ENCODE measurements at regions not wholly inside any gene's neighbourhood (a gene's known extent, or its start where the extent isn't known, plus 50 kb on each side); places are given as distances from the start of the nearest gene placed in this dataset.

DNA sequence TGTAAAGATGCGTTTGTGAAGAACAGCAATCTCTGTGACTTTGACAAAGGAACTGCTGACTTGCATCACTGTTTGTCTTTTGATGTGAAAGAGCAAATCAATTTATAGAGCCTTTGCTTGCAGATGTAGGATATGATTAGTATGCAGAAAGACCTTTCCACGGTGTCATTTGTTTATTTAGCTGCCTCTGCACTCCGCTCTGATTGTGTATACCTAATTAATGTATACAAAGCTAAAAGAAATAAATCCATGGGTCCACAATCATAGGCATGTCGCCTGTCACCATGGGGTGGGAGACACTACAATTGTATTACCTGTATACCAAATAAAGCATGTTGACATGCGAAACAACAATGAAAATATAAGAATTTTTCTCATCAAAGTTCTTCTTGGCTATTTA, 410.7 kb downstream of the MZT1 start:
- DNase-seq, result no peak

DNA sequence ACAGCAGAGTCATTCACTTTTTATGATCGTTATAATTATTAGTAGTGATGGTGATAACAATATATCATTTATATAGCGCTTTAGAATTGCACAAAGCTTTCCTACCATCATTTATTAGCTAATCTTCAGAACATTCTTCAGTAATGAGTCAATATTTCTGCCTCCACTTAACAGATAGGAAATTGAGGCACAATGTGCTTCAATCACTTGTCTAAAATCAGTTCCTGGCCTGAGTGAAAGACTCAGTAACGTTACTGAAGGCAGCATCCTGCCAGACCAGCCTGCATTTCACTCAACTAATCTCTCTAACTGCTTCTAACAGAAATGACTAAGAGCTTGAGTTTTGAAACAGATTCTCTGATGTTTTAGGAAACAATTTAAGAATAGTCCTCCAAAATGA, 412.1 kb downstream of the MZT1 start:
- no peak for DNase-seq

DNA sequence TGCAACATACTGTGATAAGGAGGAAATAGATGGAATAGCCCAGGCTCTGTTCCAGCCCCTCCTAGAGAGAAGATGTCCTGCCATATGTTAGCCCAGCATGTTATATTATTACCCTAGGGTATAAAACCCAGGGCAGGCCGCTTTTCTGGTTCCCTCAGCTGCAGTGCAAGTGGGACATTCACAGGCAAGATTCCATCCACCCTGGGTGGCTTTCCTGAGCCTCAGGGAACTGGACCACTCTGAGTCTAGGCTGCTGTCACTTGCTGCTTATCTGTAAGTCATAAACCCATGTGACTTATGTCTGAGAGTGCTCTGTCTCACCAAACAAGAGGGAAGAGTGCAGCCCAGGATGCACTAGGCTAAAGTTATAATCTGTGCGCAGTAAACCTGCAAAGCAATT, 413.2 kb downstream of the MZT1 start:
- no peak for DNase-seq

DNA sequence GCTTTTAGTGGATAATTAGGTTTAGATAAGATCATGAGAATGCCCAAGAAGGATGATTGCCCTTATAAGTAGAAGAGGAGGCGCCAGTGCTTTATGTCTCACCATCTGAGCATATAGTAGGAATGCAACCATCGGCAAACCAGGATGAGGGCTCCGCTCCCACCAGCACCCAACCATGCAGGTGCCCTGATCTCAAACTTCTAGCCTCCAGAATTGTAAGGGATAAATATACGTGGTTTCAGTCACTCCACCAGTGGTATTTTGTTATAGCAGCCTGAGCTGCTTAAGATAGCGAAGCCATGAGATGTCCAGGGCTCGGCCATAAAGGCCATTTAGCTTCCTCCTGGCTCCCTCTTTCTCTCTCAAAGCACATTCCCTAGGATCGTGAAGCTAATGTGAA, 413.9 kb downstream of the MZT1 start:
- no peak for DNase-seq

DNA sequence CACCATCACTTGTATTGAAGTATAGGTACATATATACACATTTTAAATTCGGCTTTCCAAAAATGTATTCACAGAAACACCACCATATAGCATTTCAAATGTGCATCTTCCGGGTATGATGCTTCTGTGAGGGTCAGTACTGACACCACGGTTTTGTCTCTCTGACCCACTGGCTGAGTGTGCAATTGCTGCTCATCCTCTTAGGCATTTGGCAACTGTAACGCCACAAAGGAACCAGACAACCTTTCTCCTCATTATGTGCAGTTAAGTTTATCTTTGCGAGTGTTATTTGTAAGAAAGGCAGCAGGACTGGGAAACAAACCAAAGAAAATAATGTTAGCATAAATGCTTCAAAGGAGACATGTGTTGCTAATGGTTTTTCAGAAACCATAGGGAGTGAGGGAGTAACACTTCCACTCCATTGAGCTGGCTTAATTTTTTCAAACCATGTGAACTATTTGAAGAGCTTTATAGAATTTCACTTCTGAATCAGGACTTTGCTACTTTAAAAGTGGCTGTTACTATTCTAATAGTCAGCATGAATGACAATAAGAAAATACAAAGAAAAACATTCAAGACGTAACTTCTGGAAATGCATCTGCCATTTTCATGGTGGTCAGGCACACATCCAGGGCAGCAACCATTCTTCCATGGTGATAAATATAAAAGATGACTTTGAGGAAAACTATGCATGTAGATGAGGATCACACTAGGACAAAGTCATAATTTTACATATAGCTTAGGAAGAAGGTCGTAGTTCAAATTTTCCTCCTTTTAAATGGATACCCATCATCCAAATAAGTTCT, 423.3 kb downstream of the MZT1 start:
- DNase-seq, result no peak

DNA sequence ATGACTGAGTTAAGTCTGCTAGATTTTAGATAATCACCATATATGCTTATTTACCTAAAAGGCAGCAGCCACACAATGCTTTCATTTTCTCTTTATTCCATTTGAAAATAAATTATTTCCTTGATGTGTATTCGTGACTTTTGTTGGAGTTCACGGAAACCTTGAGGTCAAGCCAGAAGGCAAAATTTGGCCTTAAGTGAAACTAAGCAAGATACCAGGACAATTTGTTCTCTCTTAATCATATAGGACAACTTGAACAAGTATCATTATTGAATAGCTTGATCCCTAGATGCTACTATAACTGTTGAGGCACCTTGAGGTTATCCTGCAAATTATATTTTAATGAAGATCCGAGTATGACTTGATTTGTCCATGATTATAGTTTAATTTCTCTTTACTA, 429.2 kb upstream of the DACH1 start:
- no peak for DNase-seq

DNA sequence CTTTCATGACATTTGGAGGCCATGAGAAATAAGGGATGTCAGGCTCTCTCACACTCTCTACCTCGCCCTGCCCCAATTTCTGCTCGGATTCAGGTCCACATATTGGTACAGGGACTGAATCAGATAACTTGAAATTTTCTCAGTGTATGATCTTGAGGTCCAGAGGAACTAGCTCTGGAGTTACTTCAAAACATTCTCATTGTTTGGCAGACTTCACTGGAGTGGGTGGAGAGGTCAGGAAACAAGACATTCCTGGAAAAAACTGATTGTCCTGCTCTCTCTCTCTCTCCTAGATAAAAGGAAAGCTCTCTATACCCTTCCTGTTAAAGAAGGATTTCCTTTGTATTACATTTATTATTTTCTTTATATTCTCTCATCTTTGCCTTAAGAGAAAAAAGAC, 428.1 kb upstream of the DACH1 start:
- DNase-seq, result no peak

DNA sequence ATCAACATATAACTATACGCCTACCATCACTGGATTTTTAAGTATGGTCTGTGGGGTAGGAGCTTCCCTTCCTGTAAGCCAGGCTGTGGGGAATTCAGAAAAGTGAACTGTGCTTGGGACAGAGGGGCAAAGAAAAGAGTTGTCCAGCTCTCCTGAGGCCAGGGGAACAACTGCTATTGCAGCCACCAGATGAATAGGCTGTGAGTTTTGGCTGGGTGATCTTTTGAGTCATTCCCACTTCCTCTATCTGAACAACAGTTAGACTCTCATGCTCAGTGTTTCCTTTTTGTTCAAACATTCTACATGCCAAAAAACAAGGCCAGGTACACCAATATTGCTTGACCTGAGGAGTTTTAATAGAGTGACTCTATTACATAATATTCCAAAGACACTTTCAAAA, 426.2 kb upstream of the DACH1 start:
- no peak for DNase-seq

DNA sequence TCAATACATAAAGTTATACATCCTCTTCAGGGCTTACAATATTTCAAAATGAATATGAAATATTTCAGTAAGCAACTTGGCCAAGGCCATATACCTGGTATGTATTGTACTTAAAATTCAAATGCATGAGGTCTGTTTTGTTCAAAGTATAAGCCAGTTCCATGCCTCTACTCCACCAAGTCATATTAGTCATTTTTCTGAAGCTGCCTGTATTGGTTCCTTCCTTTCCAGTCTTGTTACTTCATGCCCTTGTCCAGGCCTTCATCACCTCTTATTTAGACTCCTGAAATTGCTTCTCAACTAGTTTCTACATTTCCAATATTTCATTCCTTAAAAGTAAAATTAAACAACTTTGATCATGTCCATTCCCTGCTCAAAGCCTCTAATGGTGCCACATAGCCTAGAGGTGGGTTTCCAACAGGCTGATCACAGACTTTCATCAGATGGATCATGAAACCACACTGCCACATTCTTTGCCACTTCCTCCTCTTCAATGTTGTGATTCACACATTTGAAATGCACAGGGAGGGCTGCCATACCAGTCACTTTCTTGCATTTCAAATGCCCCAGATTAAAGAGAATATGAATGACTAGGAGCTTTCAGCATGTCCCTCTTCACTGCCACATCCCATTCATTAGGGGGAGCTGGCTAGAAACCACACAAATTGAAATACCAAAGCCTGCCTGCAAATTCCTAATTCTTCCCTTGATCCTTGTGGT, 424.1 kb upstream of the DACH1 start:
- DNase-seq, result no peak

DNA sequence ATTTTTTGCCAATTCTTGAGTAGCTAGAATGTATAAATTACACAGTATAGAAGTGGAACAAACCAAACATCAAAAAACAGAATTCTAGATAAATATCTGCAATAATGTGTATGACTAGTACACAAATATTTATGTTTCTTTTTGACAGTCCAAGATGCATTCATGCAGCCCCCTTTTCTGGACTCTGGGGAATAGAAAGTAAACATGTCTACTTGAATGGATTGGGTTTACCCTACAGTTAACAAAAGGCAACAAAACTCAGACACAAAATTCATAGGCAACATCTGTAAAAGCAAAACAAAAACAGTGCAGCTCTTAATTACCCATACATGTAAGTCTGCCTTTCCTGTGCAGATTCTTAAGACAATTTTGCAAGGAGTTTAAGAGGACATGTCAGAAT, 419.4 kb upstream of the DACH1 start:
- no peak for DNase-seq

DNA sequence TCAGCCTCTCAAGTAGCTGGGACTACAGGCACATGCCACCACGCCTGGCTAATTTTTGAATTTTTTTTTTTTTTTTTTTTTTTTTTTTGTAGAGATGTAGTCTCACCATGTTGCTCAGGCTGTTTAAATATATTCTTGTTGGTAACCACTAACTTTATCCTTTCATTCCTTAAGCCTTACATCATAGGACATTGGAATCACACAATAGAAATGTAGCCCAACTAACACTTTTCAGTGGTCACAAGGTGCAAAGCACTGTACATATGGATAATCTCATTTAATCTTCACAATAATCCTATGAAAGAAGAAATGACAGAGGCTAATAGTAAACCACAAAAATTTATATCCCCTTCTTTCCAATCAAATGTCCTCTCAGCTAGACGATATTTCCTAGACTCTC, 417.8 kb upstream of the DACH1 start:
- no peak for DNase-seq

DNA sequence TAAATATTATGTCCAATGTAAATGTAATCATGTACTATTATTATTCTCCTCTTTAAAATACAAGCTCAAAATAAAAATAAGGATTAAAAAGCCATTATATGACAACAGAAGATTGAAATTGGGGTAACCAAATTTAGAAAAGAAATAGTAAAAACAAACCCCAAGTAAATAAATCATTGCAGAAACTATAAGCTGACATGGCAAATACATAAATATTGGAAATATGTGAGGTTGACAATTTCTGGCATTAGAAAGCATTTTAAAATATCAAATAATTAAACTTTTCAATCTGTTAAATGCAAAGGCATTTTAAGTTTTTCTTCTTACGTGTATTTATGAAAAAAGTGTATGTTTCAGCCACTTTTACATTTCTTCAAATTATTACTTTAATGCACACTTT, 394.7 kb upstream of the DACH1 start:
- DNase-seq, result no peak

DNA sequence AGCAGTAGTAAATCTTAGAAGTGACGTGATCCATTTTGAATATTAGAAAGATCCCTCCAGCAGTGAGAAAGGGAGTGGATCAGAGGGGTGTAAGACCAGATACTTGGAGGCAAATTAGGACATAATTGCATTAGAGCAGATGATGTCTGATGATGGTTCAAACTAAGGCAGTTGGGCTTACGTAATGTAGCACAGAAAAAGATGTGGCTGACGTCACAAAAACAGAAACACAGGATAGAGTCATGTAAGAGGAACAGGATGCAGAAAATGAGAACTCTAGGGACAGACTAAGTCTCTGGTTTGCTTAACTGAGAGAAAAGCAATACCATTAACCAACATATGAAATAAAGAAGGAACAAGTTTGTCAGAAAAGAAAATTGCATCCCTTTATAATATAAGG, 392.5 kb upstream of the DACH1 start:
- DNase-seq, result no peak

DNA sequence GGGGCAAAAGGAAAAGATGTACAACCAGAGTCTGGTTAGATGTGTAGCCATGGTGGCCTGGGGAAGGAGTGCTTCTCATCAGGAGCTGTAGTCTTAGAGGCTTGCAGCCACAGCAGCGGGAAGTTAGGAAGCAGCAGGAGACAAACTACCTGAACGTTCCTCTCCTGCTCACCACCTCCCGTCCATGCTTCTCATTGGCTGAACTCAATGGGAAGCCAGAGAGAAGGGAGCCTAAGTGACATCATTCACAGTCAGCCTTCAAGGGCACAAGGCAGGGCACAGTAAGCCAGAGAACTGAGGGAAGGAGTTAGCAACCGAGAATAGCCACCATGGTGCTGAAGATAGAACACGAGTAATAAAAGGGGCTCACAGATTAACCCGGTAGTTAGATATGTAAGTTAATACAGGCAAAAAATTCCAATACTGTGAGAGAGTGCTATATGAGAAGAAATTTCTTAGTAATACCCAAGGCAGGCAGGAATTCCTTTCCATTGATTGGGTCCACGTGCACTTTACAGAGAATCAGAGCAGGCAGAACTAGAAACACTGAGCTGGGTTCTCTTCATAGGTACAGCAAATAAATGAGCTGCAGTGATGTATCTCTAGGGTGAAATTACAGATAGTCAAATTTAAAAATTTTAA, 391.5 kb upstream of the DACH1 start:
- no peak for DNase-seq

DNA sequence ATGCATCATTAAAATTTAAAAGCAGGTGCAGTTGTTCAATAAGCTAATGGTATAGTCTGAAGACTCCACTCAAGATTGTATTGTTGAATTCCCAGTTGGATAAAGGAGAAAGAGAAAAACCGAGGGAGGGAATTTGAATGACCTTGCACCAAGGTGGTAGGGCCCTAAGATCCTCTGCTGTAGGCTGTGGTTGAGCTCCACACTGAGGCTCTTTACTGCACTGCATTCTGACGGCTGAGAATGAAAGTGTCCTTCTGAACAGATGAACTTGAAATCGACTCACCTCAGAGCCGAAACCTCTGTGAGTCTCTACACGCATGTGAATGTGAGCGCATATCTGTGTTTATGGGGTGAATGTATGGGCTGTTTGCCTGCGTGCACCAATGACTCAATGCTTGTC, 388.9 kb upstream of the DACH1 start:
- peak; percentile 44 to 66 for DNase-seq

DNA sequence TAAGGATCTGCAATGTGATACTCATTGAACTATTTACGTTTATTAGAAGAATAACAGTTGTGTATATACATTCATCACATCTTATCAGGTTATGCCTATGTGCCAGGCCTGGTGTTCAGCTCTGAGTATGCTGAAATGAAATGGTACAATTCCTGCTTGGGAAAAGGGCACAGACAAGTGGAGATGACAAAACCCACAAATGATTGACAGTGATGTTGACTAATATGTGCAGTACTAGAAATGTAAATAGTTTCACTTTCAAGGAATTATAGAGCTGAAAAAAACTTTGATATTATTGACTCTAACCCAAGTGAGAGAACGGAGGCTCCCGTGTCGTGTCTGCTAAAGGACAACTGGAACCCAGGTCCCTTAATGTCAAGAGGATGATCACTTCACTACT, 386.8 kb upstream of the DACH1 start:
- no peak for DNase-seq

DNA sequence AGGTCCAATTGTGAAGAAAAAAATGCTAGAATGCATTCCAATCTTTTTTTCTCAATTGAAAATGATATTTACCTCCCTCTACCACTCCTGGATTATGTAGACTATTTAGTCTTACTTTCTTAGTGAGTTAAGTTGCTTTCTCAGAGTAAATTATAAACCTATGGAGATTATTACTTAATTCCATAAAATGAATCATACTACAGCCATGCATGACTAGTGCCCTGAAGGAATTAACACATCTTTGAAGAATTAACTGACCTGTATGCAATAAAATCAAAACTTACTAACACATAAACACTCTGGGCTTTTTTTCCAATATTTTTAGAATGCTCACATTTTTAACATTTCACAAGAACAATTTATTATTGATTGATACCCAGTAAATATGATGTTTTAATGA, 379.4 kb upstream of the DACH1 start:
- DNase-seq, result no peak

DNA sequence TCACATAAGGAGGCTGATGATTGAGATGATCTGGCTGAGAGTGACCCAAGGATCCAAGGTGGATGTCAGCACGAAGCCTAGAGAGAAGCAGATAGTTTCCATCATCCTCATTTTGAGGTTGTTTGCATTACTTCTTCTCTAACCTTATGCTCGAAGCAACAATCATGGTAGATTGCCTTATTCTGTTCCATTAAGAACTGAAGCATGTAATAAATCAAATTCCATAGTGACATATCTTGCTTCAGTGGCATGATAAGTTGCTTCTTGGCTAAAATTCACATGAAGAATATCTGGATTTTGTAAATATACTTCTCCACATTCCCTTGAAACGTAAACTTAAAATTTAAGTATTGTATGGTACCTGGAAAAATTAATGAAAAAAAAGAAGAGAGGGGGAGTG, 377.8 kb upstream of the DACH1 start:
- DNase-seq, result no peak

DNA sequence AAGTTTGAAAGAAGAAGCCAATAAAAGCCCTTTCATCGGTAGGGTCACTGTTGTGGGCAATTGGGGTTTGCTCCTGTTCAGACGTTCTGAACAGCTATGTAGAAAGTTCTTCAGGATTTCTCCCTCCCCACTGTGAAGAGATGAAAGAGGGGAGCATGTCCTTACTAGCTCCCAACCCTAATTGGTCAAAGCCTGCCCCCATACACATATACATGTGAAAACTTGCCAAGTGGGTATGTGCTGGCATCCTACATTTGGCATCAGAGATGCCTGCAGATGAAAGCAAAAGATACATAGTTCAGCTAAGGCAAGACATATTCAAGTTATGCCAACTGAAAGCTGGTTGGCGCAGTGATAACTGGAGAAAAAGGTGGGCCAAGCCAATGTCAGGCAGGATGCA, 363.1 kb upstream of the DACH1 start:
- DNase-seq, result no peak

DNA sequence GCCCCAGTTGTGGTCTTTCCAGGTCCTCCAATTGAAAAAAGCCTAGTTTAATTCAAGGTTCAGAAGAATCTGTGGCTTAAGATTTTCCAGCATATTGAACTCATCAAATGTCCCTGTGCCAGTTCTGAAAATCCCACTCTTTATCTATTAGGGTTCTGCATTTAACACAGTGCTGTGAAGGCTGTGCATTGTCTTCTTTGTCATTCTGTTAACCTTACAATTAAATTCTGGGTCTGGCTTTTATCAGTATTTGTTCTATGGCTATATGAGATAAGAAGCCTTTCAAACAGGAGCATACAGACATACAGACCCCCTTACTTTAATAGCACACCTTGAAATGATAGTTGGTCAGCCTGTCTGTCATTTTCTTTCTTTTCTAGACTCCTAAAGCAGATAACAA, 362.1 kb upstream of the DACH1 start:
- no peak for DNase-seq

DNA sequence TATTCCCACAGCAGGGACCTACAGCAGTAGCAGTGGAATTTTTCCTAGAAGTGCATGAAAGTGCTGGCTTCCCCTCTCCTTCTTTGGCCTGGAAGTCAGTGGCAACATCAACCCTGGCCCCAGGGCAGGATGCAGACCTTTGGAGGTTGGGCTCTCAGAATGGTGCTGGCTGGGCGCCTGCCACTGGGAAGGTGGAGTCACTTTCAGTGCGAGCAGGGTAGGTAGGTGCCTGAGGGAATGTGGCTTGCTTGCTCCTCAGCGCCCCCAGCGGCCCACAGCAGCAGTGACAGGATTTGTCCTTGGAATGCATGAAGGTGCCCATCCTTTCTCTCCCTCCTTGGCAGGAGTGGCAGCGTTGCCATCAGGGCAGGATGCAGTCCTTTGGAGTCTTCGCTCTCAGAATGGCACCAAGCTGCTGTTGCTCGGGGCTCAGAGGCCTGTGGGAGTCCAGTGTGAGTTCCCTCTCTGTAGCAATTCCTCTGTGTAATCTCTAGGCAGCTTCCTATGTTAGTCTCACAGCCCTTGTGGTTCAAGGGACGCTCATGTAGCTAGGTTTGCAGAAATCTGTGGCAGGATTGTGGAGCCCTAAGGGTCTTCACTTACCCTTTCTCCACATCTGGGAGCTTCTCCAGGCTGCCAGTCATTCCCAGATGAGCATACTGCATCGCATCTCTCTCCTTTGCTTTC, 354.4 kb upstream of the DACH1 start:
- peak; percentile 4 to 68 for DNase-seq

DNA sequence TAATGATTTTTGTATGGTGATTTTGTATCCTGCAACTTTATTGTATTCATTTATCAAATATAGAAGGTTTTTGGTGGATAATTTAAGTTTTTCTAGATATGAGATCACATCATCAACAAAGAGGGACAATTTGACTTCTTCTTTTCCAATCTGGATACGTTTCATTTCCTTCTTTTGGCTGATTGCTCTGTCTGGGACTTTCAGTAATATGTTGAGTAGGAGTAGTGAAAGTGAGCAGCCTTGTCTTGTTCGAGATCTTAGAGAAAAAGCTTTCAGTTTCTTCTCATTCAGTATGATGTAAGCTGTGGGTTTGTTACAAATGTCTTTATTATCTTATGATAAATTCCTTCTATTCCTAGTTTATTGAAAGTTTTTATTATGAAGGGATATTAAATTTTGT, 352.0 kb upstream of the DACH1 start:
- no peak for DNase-seq

DNA sequence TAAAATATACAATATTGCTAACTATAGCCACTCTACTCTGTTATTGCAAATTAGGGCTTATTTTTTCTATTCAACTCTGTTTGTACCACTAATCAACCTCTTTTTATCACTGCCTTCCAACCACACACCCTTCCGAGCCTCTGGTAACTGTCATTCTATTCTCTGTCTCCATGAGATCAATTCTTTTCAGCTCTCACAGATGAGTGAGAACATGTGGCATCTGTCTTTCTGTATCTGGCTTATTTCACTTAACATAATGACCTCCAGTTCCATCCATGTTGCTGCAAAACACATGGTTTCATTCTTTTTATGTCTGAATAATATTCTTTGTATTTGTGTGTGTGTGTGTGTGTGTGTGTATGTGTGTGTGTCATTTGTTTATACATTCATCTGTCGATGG, 350.1 kb upstream of the DACH1 start:
- DNase-seq, result no peak

All from NCI-H526 (cell line).